WTC11 (cell line): ENCODE measurements at regions not wholly inside any gene's neighbourhood (a gene's known extent, or its start where the extent isn't known, plus 50 kb on each side); places are given as distances from the start of the nearest gene placed in this dataset.

Experiments
- ATAC-seq: fragments of 200-7000 bp; cut with Tn5 transposase; 2 replicates; pipeline ENCODE4 v1.10.0; 2021; ENCODE audit warnings: mild to moderate bottlenecking, moderate library complexity
- CTCF ChIA-PET: fragments of 300-600 bp; sonication (Branson Sonifier 250); formaldehyde crosslinking; loops from one replicate; lab custom pipeline; 2021; ENCODE audit warnings: antibody characterized with exemption; lab: Charles Lee
- POLR2A ChIA-PET: fragments of 350-600 bp; sonication (Branson Sonifier 250); formaldehyde crosslinking; loops from one replicate; lab custom pipeline; 2021; ENCODE audit warnings: antibody characterized with exemption; lab: Charles Lee
- DNase-seq: peaks from one replicate; pipeline ENCODE4 v3.0.0; 2021; ENCODE audit warnings: low spot score
- H3K27ac Mint-ChIP-seq: 2 replicates; pipeline ENCODE4 v1.8.0; 2021; ENCODE audit warnings: mixed read lengths
- H3K27me3 Mint-ChIP-seq: 2 replicates; pipeline ENCODE4 v1.8.0; 2021; ENCODE audit warnings: low read depth, mild to moderate bottlenecking, moderate library complexity, mixed read lengths
- H3K36me3 Mint-ChIP-seq: 2 replicates; pipeline ENCODE4 v1.8.0; 2021; ENCODE audit warnings: mixed read lengths
- H3K4me1 Mint-ChIP-seq: 2 replicates; pipeline ENCODE4 v1.8.0; 2022; ENCODE audit warnings: mixed read lengths
- H3K4me3 Mint-ChIP-seq: 2 replicates; pipeline ENCODE4 v1.8.0; 2021; ENCODE audit warnings: mild to moderate bottlenecking, moderate library complexity, mixed read lengths
- H3K9me3 Mint-ChIP-seq: 2 replicates; pipeline ENCODE4 v1.8.0; 2021; ENCODE audit warnings: mixed read lengths
- ATF3 ChIP-seq: sonication (generic); formaldehyde crosslinking; conservative IDR thresholded peaks from 2 replicates; pipeline ENCODE4 v1.8.1; 2022; ENCODE audit warnings: mild to moderate bottlenecking, missing genetic modification reagents
- E2F5 ChIP-seq: sonication (generic); formaldehyde crosslinking; IDR thresholded peaks from 2 replicates; pipeline ENCODE4 v1.8.1; 2022; ENCODE audit warnings: mild to moderate bottlenecking, moderate library complexity, missing genetic modification reagents
- ETV6 ChIP-seq: sonication (generic); formaldehyde crosslinking; IDR thresholded peaks from 2 replicates; pipeline ENCODE4 v1.8.1; 2022; ENCODE audit warnings: mild to moderate bottlenecking, missing genetic modification reagents
- FOXP4 ChIP-seq: sonication (generic); formaldehyde crosslinking; IDR thresholded peaks from 2 replicates; pipeline ENCODE4 v1.8.0; 2022; ENCODE audit warnings: mild to moderate bottlenecking, missing genetic modification reagents
- HMGXB4 ChIP-seq: sonication (generic); formaldehyde crosslinking; IDR thresholded peaks from 2 replicates; pipeline ENCODE4 v1.8.1; 2023; ENCODE audit warnings: mild to moderate bottlenecking, moderate library complexity, missing genetic modification reagents
- IRF1 ChIP-seq: sonication (generic); formaldehyde crosslinking; IDR thresholded peaks from 2 replicates; pipeline ENCODE4 v1.8.0; 2023; ENCODE audit warnings: missing genetic modification reagents
- MLX ChIP-seq: sonication (generic); formaldehyde crosslinking; IDR thresholded peaks from 2 replicates; pipeline ENCODE4 v1.8.1; 2023; ENCODE audit warnings: mild to moderate bottlenecking, missing genetic modification reagents, moderate library complexity
- MYBL2 ChIP-seq: sonication (generic); formaldehyde crosslinking; IDR thresholded peaks from 2 replicates; pipeline ENCODE4 v1.8.1; 2023; ENCODE audit warnings: mild to moderate bottlenecking, moderate library complexity, missing genetic modification reagents
- NFYB ChIP-seq: sonication (generic); formaldehyde crosslinking; conservative IDR thresholded peaks from 2 replicates; pipeline ENCODE4 v1.8.0; 2022; ENCODE audit warnings: low read depth, missing genetic modification reagents
- STAT6 ChIP-seq: sonication (generic); formaldehyde crosslinking; conservative IDR thresholded peaks from 2 replicates; pipeline ENCODE4 v1.8.1; 2023; ENCODE audit warnings: mild to moderate bottlenecking, low read depth, missing genetic modification reagents, moderate library complexity
- TCF7 ChIP-seq: sonication (generic); formaldehyde crosslinking; IDR thresholded peaks from 2 replicates; pipeline ENCODE4 v1.8.0; 2022; ENCODE audit warnings: mild to moderate bottlenecking, low read depth, missing genetic modification reagents, moderate library complexity
- TEAD1 ChIP-seq: sonication (generic); formaldehyde crosslinking; IDR thresholded peaks from 2 replicates; pipeline ENCODE4 v1.8.0; 2022; ENCODE audit warnings: mild to moderate bottlenecking, missing genetic modification reagents
- ZMAT4 ChIP-seq: fragments of 250-450 bp; sonication (Bioruptor Pico); IDR thresholded peaks from 2 replicates; pipeline ENCODE4 v1.9.0; 2021; ENCODE audit warnings: mild to moderate bottlenecking
- ZNF138 ChIP-seq: sonication (generic); formaldehyde crosslinking; conservative IDR thresholded peaks from 2 replicates; pipeline ENCODE4 v1.8.1; 2022; ENCODE audit warnings: mild to moderate bottlenecking, moderate library complexity, missing genetic modification reagents
- ZNF281 ChIP-seq: sonication (generic); formaldehyde crosslinking; IDR thresholded peaks from 2 replicates; pipeline ENCODE4 v1.8.0; 2023; ENCODE audit warnings: mild to moderate bottlenecking, missing genetic modification reagents
- ZNF317 ChIP-seq: sonication (generic); formaldehyde crosslinking; IDR thresholded peaks from 2 replicates; pipeline ENCODE4 v1.8.1; 2023; ENCODE audit warnings: low read depth, mild to moderate bottlenecking, moderate library complexity, missing genetic modification reagents, borderline replicate concordance
- ZNF416 ChIP-seq: fragments of 250-450 bp; sonication (Bioruptor Pico); IDR thresholded peaks from 2 replicates; pipeline ENCODE4 v1.9.0; 2021; ENCODE audit warnings: mild to moderate bottlenecking, inconsistent platforms
- ZNF512 ChIP-seq: sonication (generic); formaldehyde crosslinking; IDR thresholded peaks from 2 replicates; pipeline ENCODE4 v1.8.1; 2022; ENCODE audit warnings: missing genetic modification reagents, borderline replicate concordance

- TF ChIP-seq ETV6 (CRISPR knock-in tag) (no peak), TEAD1 (CRISPR knock-in tag) (no peak), STAT6 (CRISPR knock-in tag) (no peak), FOXP4 (no peak), ZNF512 (CRISPR knock-in tag) (no peak), ATF3 (CRISPR knock-in tag) (no peak)
Observed at GRCh38 chr6:163679012-163679660, 264.6 kb downstream of the QKI start (continued).

- CTCF ChIA-PET = no interaction called here
- no peak for ATAC-seq
- Mint-ChIP-seq H3K4me3 (no peak overlapping the region), H3K36me3 (peaks cover 5% of the 10 kb centered on the region; the same call in 1 of the 2 replicates), H3K9me3 (peaks cover 18% of the 10 kb centered on the region), H3K27ac (no peak overlapping the region), H3K27me3 (no peaks in the 10 kb centered on the region), H3K4me1 (no peaks in the 10 kb centered on the region; the same call in 1 of the 2 replicates)
- POLR2A ChIA-PET = no interaction called here
- DNase-seq = no peak
- no peak for TF ChIP-seq HMGXB4 (CRISPR knock-in tag)
- TF ChIP-seq ZNF317 (CRISPR knock-in tag) = no peak
- TF ChIP-seq IRF1 = no peak
- no peak for TF ChIP-seq E2F5
- no peak for TF ChIP-seq ZNF281 (CRISPR knock-in tag)
- TF ChIP-seq TCF7 (CRISPR knock-in tag) = no peak
- no peak for TF ChIP-seq ZMAT4
- TF ChIP-seq MLX (CRISPR knock-in tag) = no peak
- TF ChIP-seq NFYB (CRISPR knock-in tag) = no peak
- TF ChIP-seq MYBL2 (CRISPR knock-in tag) = no peak
- no peak for TF ChIP-seq ZNF416 (CRISPR knock-in tag)
- no peak for TF ChIP-seq ZNF512 (CRISPR knock-in tag)
- TF ChIP-seq ZNF138 (CRISPR knock-in tag) = no peak
Observed at GRCh38 chr6:163675611-163676010, 261.1 kb downstream of the QKI start.
